Panc1 (cell line): ENCODE measurements at regions not wholly inside any gene's neighbourhood (a gene's known extent, or its start where the extent isn't known, plus 50 kb on each side); places are given as distances from the start of the nearest gene placed in this dataset.

Experiments used
- POLR2AphosphoS5 ChIP-seq: IDR thresholded peaks from 2 replicates; pipeline ENCODE4 v1.6.1; 2012; ENCODE audit warnings: mild to moderate bottlenecking, low read depth, low read length, moderate library complexity
- TF ChIP-seq, protein P1 (sequence below): fragments of 450-650 bp; IDR thresholded peaks from 2 replicates; pipeline ENCODE4 v1.5.1; 2017; ENCODE audit warnings: mild to moderate bottlenecking

- TF ChIP-seq, protein P1, sequence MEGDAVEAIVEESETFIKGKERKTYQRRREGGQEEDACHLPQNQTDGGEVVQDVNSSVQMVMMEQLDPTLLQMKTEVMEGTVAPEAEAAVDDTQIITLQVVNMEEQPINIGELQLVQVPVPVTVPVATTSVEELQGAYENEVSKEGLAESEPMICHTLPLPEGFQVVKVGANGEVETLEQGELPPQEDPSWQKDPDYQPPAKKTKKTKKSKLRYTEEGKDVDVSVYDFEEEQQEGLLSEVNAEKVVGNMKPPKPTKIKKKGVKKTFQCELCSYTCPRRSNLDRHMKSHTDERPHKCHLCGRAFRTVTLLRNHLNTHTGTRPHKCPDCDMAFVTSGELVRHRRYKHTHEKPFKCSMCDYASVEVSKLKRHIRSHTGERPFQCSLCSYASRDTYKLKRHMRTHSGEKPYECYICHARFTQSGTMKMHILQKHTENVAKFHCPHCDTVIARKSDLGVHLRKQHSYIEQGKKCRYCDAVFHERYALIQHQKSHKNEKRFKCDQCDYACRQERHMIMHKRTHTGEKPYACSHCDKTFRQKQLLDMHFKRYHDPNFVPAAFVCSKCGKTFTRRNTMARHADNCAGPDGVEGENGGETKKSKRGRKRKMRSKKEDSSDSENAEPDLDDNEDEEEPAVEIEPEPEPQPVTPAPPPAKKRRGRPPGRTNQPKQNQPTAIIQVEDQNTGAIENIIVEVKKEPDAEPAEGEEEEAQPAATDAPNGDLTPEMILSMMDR = no peak
- no peak for TF ChIP-seq POLR2AphosphoS5
These were observed 93.2 kb upstream of the PIRT start for GRCh38 chr17:10931133-10931532.
